HepG2 (cell line): ENCODE measurements at regions not wholly inside any gene's neighbourhood (a gene's known extent, or its start where the extent isn't known, plus 50 kb on each side); places are given as distances from the start of the nearest gene placed in this dataset.

Experiments used
- FOXA1 ChIP-seq, 2 experiments: fragments of 450-650 bp in 1 of 2; sonication (generic) in 1 of 2; formaldehyde crosslinking in 1 of 2; IDR thresholded peaks; 2 replicates each; pipeline versions ENCODE4 v1.4.0 to v1.6.1; 2016 to 2020; ENCODE audit warnings: missing genetic modification reagents in 1 of 2
- MXI1 ChIP-seq: IDR thresholded peaks from 3 replicates; pipeline ENCODE4 v1.6.1; 2012; ENCODE audit warnings: low read depth, low read length, inconsistent platforms, borderline replicate concordance
- POLR2A ChIP-seq, 2 experiments: IDR thresholded peaks; 2 replicates each; pipeline ENCODE4 v1.6.1; 2011; ENCODE audit warnings: low read depth in 2 of 2, low read length in 2 of 2, mild to moderate bottlenecking in 1 of 2, moderate library complexity in 1 of 2; ENCODE audit not compliant: insufficient read depth in 1 of 2
- PPARG ChIP-seq: conservative IDR thresholded peaks from 2 replicates; pipeline ENCODE4 v1.6.1; 2016; ENCODE audit warnings: missing biosample characterization, missing genetic modification reagents

- TF ChIP-seq PPARG, result no peak
- no peak for TF ChIP-seq MXI1
- TF ChIP-seq POLR2A (IDR thresholded peaks at IDR 0.05; ENCODE audit: insufficient read depth in 1 of 2, low read depth in 2 of 2, low read length in 2 of 2), result no peak
- no peak for TF ChIP-seq FOXA1 (IDR thresholded peaks at IDR 0.05)
- TF ChIP-seq FOXA1 (CRISPR knock-in tag; IDR thresholded peaks at IDR 0.05), result no peak
Measured at GRCh38 chr14:45519766-45520165, 266.8 kb upstream of the MIS18BP1 start.
